ENCODE measurements at regions not wholly inside any gene's neighbourhood (a gene's known extent, or its start where the extent isn't known, plus 50 kb on each side); places are given as distances from the start of the nearest gene placed in this dataset.

GRCh38 chr17:31731118-31731517 is 127.9 kb downstream of the COPRS start:
- TF ChIP-seq POLR2A (IDR thresholded peaks at IDR 0.05), result no peak
- no peak for TF ChIP-seq CTCF (IDR thresholded peaks at IDR 0.05 in 4 of 5, conservative IDR thresholded peaks at IDR 0.05 in 1 of 5)

Data from gastrocnemius medialis (tissue), 4 donors.